Spleen (tissue), 7 donors: ENCODE measurements at regions not wholly inside any gene's neighbourhood (a gene's known extent, or its start where the extent isn't known, plus 50 kb on each side); places are given as distances from the start of the nearest gene placed in this dataset.

Experiments used
- CTCF ChIP-seq, 11 experiments: fragments of 200-600 bp in 7 of 11; fragments of 450-650 bp in 4 of 11; sonication (generic) in 4 of 11; IDR thresholded peaks in 8 of 11; conservative IDR thresholded peaks in 3 of 11; 1 replicate in 7 of 11; 2 replicates in 4 of 11; pipeline versions ENCODE4 v1.4.0 to v1.8.0; 2016 to 2021; ENCODE audit warnings: antibody characterized with exemption in 11 of 11, inconsistent platforms in 4 of 11, mild to moderate bottlenecking in 1 of 11
- POLR2A ChIP-seq, 3 donors: fragments of 450-650 bp; IDR thresholded peaks; one replicate each; pipeline ENCODE4 v1.5.1; 2017; ENCODE audit warnings: antibody characterized with exemption in 3 of 3, mild to moderate bottlenecking in 1 of 3
- donor health status: DM: no; HTN: no; CAD: no; lungs with moderate emphysema.
- donor health status: DM: no; HTN: no; CAD: no.
- donor health status: DM: no; HTN: no; CAD: no.

- TF ChIP-seq CTCF (IDR thresholded peaks at IDR 0.05 in 8 of 11, conservative IDR thresholded peaks at IDR 0.05 in 3 of 11) (no peak), POLR2A (IDR thresholded peaks at IDR 0.05) (no peak)
Measured at GRCh38 chr11:90496722-90497121, 273.9 kb upstream of the CHORDC1 start.
